IMR-90 (cell line): ENCODE measurements at regions not wholly inside any gene's neighbourhood (a gene's known extent, or its start where the extent isn't known, plus 50 kb on each side); places are given as distances from the start of the nearest gene placed in this dataset.

Source experiments
- ATAC-seq: fragments of 200-7000 bp; cut with Tn5 transposase; 2 replicates; pipeline ENCODE4 v1.9.1; 2020; ENCODE audit warnings: low read depth, mild to moderate bottlenecking, moderate library complexity
- BruUV-seq: library from RNA; stranded (reverse); fragments of 400-500 nt; replicated peaks from 2 replicates; lab custom pipeline; 2021; lab: Mats Ljungman, UMichigan
- CTCF ChIA-PET: fragments of 300-600 bp; formaldehyde crosslinking; extraction: SDS; loops from one replicate; lab custom pipeline; 2021; ENCODE audit warnings: antibody characterized with exemption; lab: Yijun Ruan, JAX
- POLR2A ChIA-PET: fragments of 300-600 bp; sonication (Branson Sonifier 250); formaldehyde crosslinking; loops from one replicate; lab custom pipeline; 2022; ENCODE audit warnings: antibody characterized with exemption; ENCODE audit not compliant: unreplicated experiment; lab: Charles Lee
- DNase-seq: peaks from one replicate; pipeline ENCODE4 v3.0.0; 2013
- H2AFZ ChIP-seq: replicated peaks from 2 replicates; pipeline ENCODE3; 2013; ENCODE audit warnings: low read length, mild to moderate bottlenecking; ENCODE audit not compliant: poor library complexity
- H2AK5ac ChIP-seq: 2 replicates; pipeline ENCODE4 v1.6.1; 2013; ENCODE audit warnings: low read depth, low read length, inconsistent platforms
- H2AK9ac ChIP-seq: replicated peaks from 2 replicates; pipeline ENCODE3; 2013; ENCODE audit warnings: mild to moderate bottlenecking, low read depth, low read length, moderate library complexity; ENCODE audit not compliant: poor library complexity
- H2BK120ac ChIP-seq: 2 replicates; pipeline ENCODE4 v1.6.1; 2013; ENCODE audit warnings: low read depth, low read length, inconsistent platforms
- H2BK15ac ChIP-seq: 3 replicates; pipeline ENCODE4 v1.6.1; 2013; ENCODE audit warnings: low read depth, low read length, inconsistent platforms
- H2BK20ac ChIP-seq: 2 replicates; pipeline ENCODE4 v1.6.1; 2013; ENCODE audit warnings: low read depth, mild to moderate bottlenecking, inconsistent platforms, low read length, moderate library complexity
- H2BK5ac ChIP-seq: 2 replicates; pipeline ENCODE4 v1.6.1; 2013; ENCODE audit warnings: mild to moderate bottlenecking, low read depth, low read length, inconsistent platforms; ENCODE audit not compliant: poor library complexity, severe bottlenecking
- H3K14ac ChIP-seq: replicated peaks from 2 replicates; pipeline ENCODE4 v1.6.1; 2013; ENCODE audit warnings: low read depth, low read length, inconsistent platforms
- H3K18ac ChIP-seq: 2 replicates; pipeline ENCODE4 v1.6.1; 2013; ENCODE audit warnings: low read depth, low read length, control low read depth
- H3K23ac ChIP-seq: 2 replicates; pipeline ENCODE4 v1.6.1; 2013; ENCODE audit warnings: low read depth, low read length, inconsistent platforms
- H3K27ac ChIP-seq: 2 replicates; pipeline ENCODE4 v1.5.1; 2013; ENCODE audit warnings: mild to moderate bottlenecking, control low read depth, low read length; ENCODE audit not compliant: insufficient read depth
- H3K27me3 ChIP-seq: 2 replicates; pipeline ENCODE4 v1.6.1; 2013; ENCODE audit warnings: low read length; ENCODE audit not compliant: control insufficient read depth, insufficient read depth
- H3K36me3 ChIP-seq: 2 replicates; pipeline ENCODE4 v1.6.1; 2013; ENCODE audit warnings: low read length, mixed read lengths; ENCODE audit not compliant: control insufficient read depth, insufficient read depth
- H3K4ac ChIP-seq: 2 replicates; pipeline ENCODE4 v1.6.1; 2013; ENCODE audit warnings: low read depth, low read length, inconsistent platforms
- H3K4me1 ChIP-seq: 2 replicates; pipeline ENCODE4 v1.6.1; 2013; ENCODE audit warnings: low read length, mixed read lengths; ENCODE audit not compliant: control insufficient read depth, insufficient read depth
- H3K4me2 ChIP-seq: 2 replicates; pipeline ENCODE4 v1.6.1; 2013; ENCODE audit warnings: low read depth, mild to moderate bottlenecking, control low read depth, low read length, moderate library complexity
- H3K4me3 ChIP-seq: 2 replicates; pipeline ENCODE4 v1.5.1; 2013; ENCODE audit warnings: low read depth, mild to moderate bottlenecking, control low read depth, low read length, moderate library complexity; ENCODE audit not compliant: insufficient read depth
- H3K56ac ChIP-seq: 2 replicates; pipeline ENCODE4 v1.6.1; 2013; ENCODE audit warnings: low read length, inconsistent platforms; ENCODE audit not compliant: insufficient read depth; ENCODE audit errors: extremely low read depth
- H3K79me1 ChIP-seq, 2 experiments: 2 replicates each; pipeline ENCODE4 v1.6.1; 2013; ENCODE audit warnings: low read length in 2 of 2, inconsistent platforms in 1 of 2, low read depth in 1 of 2
- H3K9ac ChIP-seq: 2 replicates; pipeline ENCODE4 v1.6.1; 2013; ENCODE audit warnings: low read depth, low read length, control low read depth
- H3K9me1 ChIP-seq: 2 replicates; pipeline ENCODE4 v1.6.1; 2013; ENCODE audit warnings: low read length, inconsistent platforms; ENCODE audit not compliant: insufficient read depth
- H3K9me3 ChIP-seq: 2 replicates; pipeline ENCODE4 v1.6.1; 2013; ENCODE audit warnings: low read length; ENCODE audit not compliant: control insufficient read depth, insufficient read depth
- H4K20me1 ChIP-seq: 2 replicates; pipeline ENCODE4 v1.6.1; 2013; ENCODE audit warnings: low read length, inconsistent platforms; ENCODE audit not compliant: insufficient read depth
- H4K5ac ChIP-seq: 2 replicates; pipeline ENCODE4 v1.6.1; 2013; ENCODE audit warnings: mild to moderate bottlenecking, low read depth, low read length, control low read depth
- H4K8ac ChIP-seq, 2 experiments: 2 replicates each; pipeline ENCODE4 v1.6.1; 2013; ENCODE audit warnings: low read depth in 2 of 2, low read length in 2 of 2, control low read depth in 1 of 2, inconsistent platforms in 1 of 2
- H4K91ac ChIP-seq: 2 replicates; pipeline ENCODE4 v1.6.1; 2013; ENCODE audit warnings: low read depth, low read length, inconsistent platforms; ENCODE audit not compliant: insufficient read depth
- BHLHE40 ChIP-seq: fragments of 150-350 bp; IDR thresholded peaks from 2 replicates; pipeline ENCODE4 v1.6.1; 2016; ENCODE audit warnings: mild to moderate bottlenecking, low read depth, low read length
- CEBPB ChIP-seq: IDR thresholded peaks from 2 replicates; pipeline ENCODE4 v1.6.1; 2012; ENCODE audit warnings: low read depth, low read length, improper control_type of control experiment
- CHD1 ChIP-seq: IDR thresholded peaks from 2 replicates; pipeline ENCODE4 v1.6.1; 2012; ENCODE audit warnings: low read depth, low read length, improper control_type of control experiment
- CTCF ChIP-seq: conservative IDR thresholded peaks from 2 replicates; pipeline ENCODE4 v1.5.1; 2012; ENCODE audit warnings: mild to moderate bottlenecking, low read depth, low read length, improper control_type of control experiment
- FOS ChIP-seq: fragments of 150-350 bp; IDR thresholded peaks from 2 replicates; pipeline ENCODE4 v1.6.1; 2016; ENCODE audit warnings: low read depth, low read length
- MAFK ChIP-seq: IDR thresholded peaks from 2 replicates; pipeline ENCODE4 v1.6.1; 2012; ENCODE audit warnings: low read depth, low read length, improper control_type of control experiment
- MAZ ChIP-seq: IDR thresholded peaks from 2 replicates; pipeline ENCODE4 v1.6.1; 2012; ENCODE audit warnings: low read depth, mild to moderate bottlenecking, low read length, improper control_type of control experiment, moderate library complexity, borderline replicate concordance
- MXI1 ChIP-seq: IDR thresholded peaks from 2 replicates; pipeline ENCODE4 v1.6.1; 2012; ENCODE audit warnings: low read depth, mild to moderate bottlenecking, low read length, moderate library complexity, borderline replicate concordance
- NFE2L2 ChIP-seq: fragments of 150-350 bp; IDR thresholded peaks from 2 replicates; pipeline ENCODE4 v1.6.1; 2016; ENCODE audit warnings: low read depth, mild to moderate bottlenecking, low read length
- POLR2A ChIP-seq: IDR thresholded peaks from 2 replicates; pipeline ENCODE4 v1.6.1; 2012; ENCODE audit warnings: mild to moderate bottlenecking, low read depth, low read length
- RAD21 ChIP-seq: IDR thresholded peaks from 2 replicates; pipeline ENCODE4 v1.6.1; 2012; ENCODE audit warnings: low read length, improper control_type of control experiment
- RCOR1 ChIP-seq: IDR thresholded peaks from 2 replicates; pipeline ENCODE4 v1.6.1; 2012; ENCODE audit warnings: mild to moderate bottlenecking, low read length, improper control_type of control experiment; ENCODE audit not compliant: insufficient replicate concordance
- RFX5 ChIP-seq: IDR thresholded peaks from 2 replicates; pipeline ENCODE4 v1.8.0; 2012; ENCODE audit warnings: low read depth, mild to moderate bottlenecking, low read length, moderate library complexity
- SMC3 ChIP-seq: fragments of 150-350 bp; IDR thresholded peaks from 2 replicates; pipeline ENCODE4 v1.6.1; 2016; ENCODE audit warnings: low read depth, mild to moderate bottlenecking, antibody characterized with exemption, low read length, moderate library complexity
- USF2 ChIP-seq: fragments of 150-350 bp; IDR thresholded peaks from 2 replicates; pipeline ENCODE4 v1.6.1; 2017; ENCODE audit warnings: mild to moderate bottlenecking, antibody characterized with exemption, low read length, low read depth
- WGBS, 2 experiments: methylation state at CpG; one replicate each; pipeline versions ENCODE4 v1.1.5 to v1.1.7; 2013; ENCODE audit warnings: missing lambda C conversion rate in 2 of 2; ENCODE audit not compliant: insufficient read length in 1 of 2; ENCODE audit errors: extremely low coverage in 2 of 2; 5-methylcytosine and 5-hydroxymethylcytosine counted together
- dilution Hi-C: fragments of 300-500 bp; cut with HindIII; formaldehyde crosslinking; loops from one replicate; pipeline ENCODE4 v1.14.3; 2018; ENCODE audit warnings: low sequenced_read_pairs; ENCODE audit not compliant: unreplicated experiment
- in situ Hi-C: fragments of 300-500 bp; cut with MboI; formaldehyde crosslinking; loops from 3 replicates; pipeline ENCODE4 v1.14.3; 2019; ENCODE audit warnings: low sequenced_read_pairs, inconsistent platforms, mixed read lengths
- intact Hi-C: fragments of 100-400 bp; cut with micrococcal nuclease; formaldehyde crosslinking; loops from 2 replicates; pipeline ENCODE4 v1.10.0; 2022
- TF ChIP-seq, protein P1 (sequence below): fragments of 150-350 bp; IDR thresholded peaks from 2 replicates; pipeline ENCODE4 v1.6.1; 2016; ENCODE audit warnings: low read depth, mild to moderate bottlenecking, low read length, moderate library complexity, borderline replicate concordance

DNA sequence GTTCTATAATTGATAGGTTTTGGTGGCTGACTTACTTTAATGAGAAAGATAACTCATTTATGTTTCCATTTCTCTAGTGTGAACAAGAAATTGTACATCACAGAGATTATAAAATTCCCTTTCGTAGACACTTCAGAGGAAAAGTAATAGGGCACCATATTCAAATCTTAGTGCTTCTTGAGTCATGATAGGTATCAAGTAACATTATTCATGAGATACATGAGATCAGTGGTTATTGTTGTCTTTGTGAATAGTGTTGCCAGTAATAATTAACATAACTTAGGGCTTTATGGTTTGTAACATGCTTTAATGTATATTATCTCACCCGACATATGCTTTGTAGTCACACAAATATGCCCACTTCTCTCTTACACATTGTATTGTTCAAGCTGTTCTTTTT lies 73.7 kb upstream of the IL15 start:
- CTCF ChIA-PET = interaction anchor here (0.9 kb wide), 1 partner anchor 15 kb away, joined by 4 read pairs; no protein-coding TSS in a partner anchor
- Histone ChIP-seq H4K5ac (no peak overlapping the region), H2BK20ac (no peak overlapping the region), H2BK120ac (no peak overlapping the region), H2BK5ac (no peak overlapping the region), H2AFZ (no peak overlapping the region), H2BK15ac (no peak overlapping the region), H3K23ac (no peak overlapping the region), H3K4me3 (no peak overlapping the region), H3K27me3 (no peaks in the 10 kb centered on the region), H4K8ac (no peak overlapping the region), H3K4me2 (no peak overlapping the region), H3K36me3 (no peaks in the 10 kb centered on the region), H3K4ac (no peak overlapping the region), H4K20me1 (no peaks in the 10 kb centered on the region), H3K9me1 (no peaks in the 10 kb centered on the region), H3K9me3 (no peaks in the 10 kb centered on the region), H3K18ac (no peak overlapping the region), H3K14ac (no peak overlapping the region), H3K4me1 (peaks cover 4% of the 10 kb centered on the region; the same call in 1 of the 2 replicates), H4K91ac (no peak overlapping the region), H3K79me1 (no peaks in the 10 kb centered on the region), H3K27ac (no peak overlapping the region), H3K9ac (no peak overlapping the region), H2AK9ac (no peak overlapping the region), H3K56ac (no peak overlapping the region), H2AK5ac (no peak overlapping the region)
- intact Hi-C loops = no loop called here
- BruUV-seq = no TSS peak
- no peak for TF ChIP-seq CHD1
- no peak for TF ChIP-seq FOS
- no peak for TF ChIP-seq CTCF
- TF ChIP-seq MAFK = no peak
- no peak for TF ChIP-seq BHLHE40
- TF ChIP-seq RFX5 = no peak
- TF ChIP-seq POLR2A = no peak
- TF ChIP-seq MAZ = no peak
- TF ChIP-seq NFE2L2 = no peak
- TF ChIP-seq RAD21 = no peak
- no peak for TF ChIP-seq CEBPB
- no peak for TF ChIP-seq USF2
- TF ChIP-seq SMC3 = no peak
- no peak for TF ChIP-seq RCOR1
- TF ChIP-seq MXI1 = no peak
- TF ChIP-seq, protein P1, sequence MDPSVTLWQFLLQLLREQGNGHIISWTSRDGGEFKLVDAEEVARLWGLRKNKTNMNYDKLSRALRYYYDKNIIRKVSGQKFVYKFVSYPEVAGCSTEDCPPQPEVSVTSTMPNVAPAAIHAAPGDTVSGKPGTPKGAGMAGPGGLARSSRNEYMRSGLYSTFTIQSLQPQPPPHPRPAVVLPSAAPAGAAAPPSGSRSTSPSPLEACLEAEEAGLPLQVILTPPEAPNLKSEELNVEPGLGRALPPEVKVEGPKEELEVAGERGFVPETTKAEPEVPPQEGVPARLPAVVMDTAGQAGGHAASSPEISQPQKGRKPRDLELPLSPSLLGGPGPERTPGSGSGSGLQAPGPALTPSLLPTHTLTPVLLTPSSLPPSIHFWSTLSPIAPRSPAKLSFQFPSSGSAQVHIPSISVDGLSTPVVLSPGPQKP = no peak
- dilution Hi-C loops = no loop called here
- ATAC-seq = no peak
- POLR2A ChIA-PET = no interaction called here
- DNase-seq = no peak
- WGBS, 2 experiments = no CpG with 5 or more reads among the region's 2 CpGs
- in situ Hi-C loops = no loop called here
